RKO (cell line): ENCODE measurements at regions not wholly inside any gene's neighbourhood (a gene's known extent, or its start where the extent isn't known, plus 50 kb on each side); places are given as distances from the start of the nearest gene placed in this dataset.

Experiments
- DNase-seq: peaks from one replicate; pipeline ENCODE4 v3.0.0-alpha.2; 2016; ENCODE audit warnings: low spot score

DNA sequence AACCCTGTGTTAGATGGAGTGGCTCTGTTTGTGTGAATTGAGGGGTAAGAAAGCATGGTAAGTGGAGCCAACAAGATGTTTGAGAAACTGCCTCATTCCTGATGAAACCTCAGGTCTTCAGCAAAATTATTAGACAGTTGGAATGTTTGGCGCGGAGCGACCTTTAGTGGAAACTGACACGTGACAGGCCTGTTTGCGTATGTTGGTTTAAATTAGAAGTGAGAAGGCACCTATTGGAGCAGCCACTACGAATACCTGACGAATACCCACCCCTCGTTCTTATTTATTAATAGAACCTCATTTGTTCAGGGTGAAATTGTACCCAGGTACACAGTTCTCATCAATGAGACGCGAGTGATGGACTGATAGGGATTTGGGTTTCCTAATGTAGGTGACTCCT is 63.2 kb upstream of the MIR17HG start:
- no peak for DNase-seq

DNA sequence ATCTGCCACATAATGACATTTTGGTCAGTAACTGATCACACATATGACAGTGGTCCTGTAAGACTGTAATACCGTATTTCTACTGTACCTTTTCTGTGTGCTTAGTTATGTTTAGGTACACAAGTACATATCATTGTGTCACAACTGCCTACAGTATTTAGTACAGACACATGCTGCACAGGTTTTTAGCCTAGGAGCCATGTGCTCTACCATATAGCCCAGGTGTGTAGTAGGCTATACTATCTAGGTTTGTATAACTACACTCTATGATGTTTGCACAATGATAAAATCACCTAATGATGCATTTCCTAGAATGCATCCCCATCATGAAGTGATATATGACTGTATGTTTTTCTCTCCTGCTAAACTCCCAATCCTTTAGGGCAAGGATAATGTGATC is 61.2 kb upstream of the MIR17HG start:
- DNase-seq: no peak

GRCh38 chr13:91291078-91291477 is 56.4 kb upstream of the MIR17HG start:
- no peak for DNase-seq

- no peak for DNase-seq
These were observed 54.8 kb upstream of the MIR17HG start for GRCh38 chr13:91292630-91293221.

- DNase-seq: no peak
These were observed 51.6 kb upstream of the MIR17HG start for GRCh38 chr13:91295712-91296410.

GRCh38 chr13:91297503-91297902 is 50.0 kb upstream of the MIR17HG start:
- DNase-seq: no peak
